ENCODE measurements at regions not wholly inside any gene's neighbourhood (a gene's known extent, or its start where the extent isn't known, plus 50 kb on each side); places are given as distances from the start of the nearest gene placed in this dataset.

DNA sequence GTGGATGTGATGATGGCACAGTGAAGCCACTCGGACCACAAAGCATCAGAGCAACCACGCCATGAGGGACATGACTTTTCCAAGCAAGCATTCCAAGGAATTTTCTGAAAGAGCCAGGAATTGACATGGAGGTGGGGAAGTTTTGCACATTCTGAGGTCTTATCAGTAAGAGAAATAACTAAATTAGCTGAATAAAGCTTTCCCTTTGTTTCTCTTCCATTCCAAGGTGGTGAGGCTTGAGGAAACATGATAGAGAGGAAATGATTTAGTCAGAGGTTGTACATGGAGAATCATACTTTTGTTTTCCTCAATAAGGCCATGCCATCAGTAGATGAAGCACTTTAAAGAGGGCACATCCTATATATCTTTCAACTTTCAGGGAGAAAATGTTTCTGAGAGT is 115.7 kb upstream of the MMADHC start:
- Histone ChIP-seq H3K27me3 (ENCODE audit: insufficient read depth, low read length) (no peaks in the 10 kb centered on the region), H3K27ac (ENCODE audit: low read depth, low read length) (no peak overlapping the region), H3K4me2 (ENCODE audit: insufficient read depth, low read length) (no peak overlapping the region), H3K9me3 (ENCODE audit: low read depth, low read length) (no peaks in the 10 kb centered on the region), H2AFZ (ENCODE audit: low read length) (no peak overlapping the region), H3K36me3 (ENCODE audit: insufficient read depth, low read length) (no peaks in the 10 kb centered on the region), H4K20me1 (ENCODE audit: insufficient read depth, low read length) (no peaks in the 10 kb centered on the region), H3K4me3 (ENCODE audit: insufficient read depth, low read length) (no peak overlapping the region), H3K79me2 (ENCODE audit: insufficient read depth, low read length) (no peaks in the 10 kb centered on the region), H3K4me1 (ENCODE audit: insufficient read depth, low read length) (no peaks in the 10 kb centered on the region)
- DNase-seq (ENCODE audit: insufficient read length, low spot score, missing footprints), result no peak
- TF ChIP-seq, protein P1, sequence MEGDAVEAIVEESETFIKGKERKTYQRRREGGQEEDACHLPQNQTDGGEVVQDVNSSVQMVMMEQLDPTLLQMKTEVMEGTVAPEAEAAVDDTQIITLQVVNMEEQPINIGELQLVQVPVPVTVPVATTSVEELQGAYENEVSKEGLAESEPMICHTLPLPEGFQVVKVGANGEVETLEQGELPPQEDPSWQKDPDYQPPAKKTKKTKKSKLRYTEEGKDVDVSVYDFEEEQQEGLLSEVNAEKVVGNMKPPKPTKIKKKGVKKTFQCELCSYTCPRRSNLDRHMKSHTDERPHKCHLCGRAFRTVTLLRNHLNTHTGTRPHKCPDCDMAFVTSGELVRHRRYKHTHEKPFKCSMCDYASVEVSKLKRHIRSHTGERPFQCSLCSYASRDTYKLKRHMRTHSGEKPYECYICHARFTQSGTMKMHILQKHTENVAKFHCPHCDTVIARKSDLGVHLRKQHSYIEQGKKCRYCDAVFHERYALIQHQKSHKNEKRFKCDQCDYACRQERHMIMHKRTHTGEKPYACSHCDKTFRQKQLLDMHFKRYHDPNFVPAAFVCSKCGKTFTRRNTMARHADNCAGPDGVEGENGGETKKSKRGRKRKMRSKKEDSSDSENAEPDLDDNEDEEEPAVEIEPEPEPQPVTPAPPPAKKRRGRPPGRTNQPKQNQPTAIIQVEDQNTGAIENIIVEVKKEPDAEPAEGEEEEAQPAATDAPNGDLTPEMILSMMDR (IDR thresholded peaks at IDR 0.05; ENCODE audit: extremely low read depth, low read depth, low read length), result no peak

DNA sequence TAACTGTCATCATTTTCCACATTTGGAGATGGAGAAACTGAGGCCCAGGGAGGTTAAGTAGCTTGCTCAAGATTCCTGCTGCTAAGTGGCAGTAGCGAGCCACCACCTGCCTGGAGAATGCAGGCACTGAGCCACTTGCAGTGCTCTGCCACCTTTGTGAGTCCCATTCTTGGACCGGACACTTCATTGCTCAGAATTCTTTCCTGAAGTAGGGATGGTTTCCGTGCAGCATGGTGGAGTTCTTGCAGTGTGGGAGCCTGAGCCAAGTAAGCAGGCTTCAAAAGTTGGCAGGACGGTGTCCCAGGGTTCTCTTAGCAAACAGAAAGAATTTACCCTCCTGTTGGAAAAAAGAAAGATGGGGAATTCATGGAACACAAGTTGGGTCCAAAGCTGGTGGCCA is 115.0 kb upstream of the MMADHC start:
- Histone ChIP-seq H3K79me2 (ENCODE audit: insufficient read depth, low read length) (no peaks in the 10 kb centered on the region), H3K4me3 (ENCODE audit: insufficient read depth, low read length) (no peak overlapping the region), H3K9me3 (ENCODE audit: low read depth, low read length) (no peaks in the 10 kb centered on the region), H3K27ac (ENCODE audit: low read depth, low read length) (no peak overlapping the region), H2AFZ (ENCODE audit: low read length) (no peak overlapping the region), H3K36me3 (ENCODE audit: insufficient read depth, low read length) (no peaks in the 10 kb centered on the region), H4K20me1 (ENCODE audit: insufficient read depth, low read length) (no peaks in the 10 kb centered on the region), H3K27me3 (ENCODE audit: insufficient read depth, low read length) (no peaks in the 10 kb centered on the region), H3K4me2 (ENCODE audit: insufficient read depth, low read length) (no peak overlapping the region), H3K4me1 (ENCODE audit: insufficient read depth, low read length) (no peaks in the 10 kb centered on the region)
- TF ChIP-seq, protein P1 (IDR thresholded peaks at IDR 0.05; ENCODE audit: extremely low read depth, low read depth, low read length), result no peak
- DNase-seq (ENCODE audit: insufficient read length, low spot score, missing footprints), result no peak

DNA sequence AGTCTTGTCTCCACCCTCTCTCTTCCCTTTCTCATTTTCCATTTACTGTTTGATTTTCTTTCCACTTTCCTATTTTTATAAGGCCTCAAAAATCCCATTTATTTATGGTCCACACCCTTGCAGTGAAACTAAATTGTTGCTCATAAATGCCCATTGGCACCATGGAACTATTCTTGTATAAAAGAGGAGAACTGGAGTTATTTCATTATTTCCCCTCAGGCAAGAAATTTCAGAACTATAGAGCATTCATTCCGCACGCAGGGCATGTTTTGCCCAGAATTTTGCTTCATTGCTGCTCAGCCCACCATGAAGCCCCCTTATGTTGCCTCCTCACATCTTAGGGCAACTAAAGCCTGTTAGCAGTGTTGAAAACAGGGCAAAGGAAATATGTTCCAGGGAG is 113.7 kb upstream of the MMADHC start:
- Histone ChIP-seq H3K9me3 (ENCODE audit: low read depth, low read length) (no peaks in the 10 kb centered on the region), H3K4me3 (ENCODE audit: insufficient read depth, low read length) (no peak overlapping the region), H3K27me3 (ENCODE audit: insufficient read depth, low read length) (no peaks in the 10 kb centered on the region), H4K20me1 (ENCODE audit: insufficient read depth, low read length) (no peaks in the 10 kb centered on the region), H2AFZ (ENCODE audit: low read length) (no peak overlapping the region), H3K4me2 (ENCODE audit: insufficient read depth, low read length) (no peak overlapping the region), H3K36me3 (ENCODE audit: insufficient read depth, low read length) (no peaks in the 10 kb centered on the region), H3K4me1 (ENCODE audit: insufficient read depth, low read length) (no peaks in the 10 kb centered on the region), H3K27ac (ENCODE audit: low read depth, low read length) (no peak overlapping the region), H3K79me2 (ENCODE audit: insufficient read depth, low read length) (no peaks in the 10 kb centered on the region)
- TF ChIP-seq, protein P1 (IDR thresholded peaks at IDR 0.05; ENCODE audit: extremely low read depth, low read depth, low read length), result no peak
- no peak for DNase-seq (ENCODE audit: insufficient read length, low spot score, missing footprints)

DNA sequence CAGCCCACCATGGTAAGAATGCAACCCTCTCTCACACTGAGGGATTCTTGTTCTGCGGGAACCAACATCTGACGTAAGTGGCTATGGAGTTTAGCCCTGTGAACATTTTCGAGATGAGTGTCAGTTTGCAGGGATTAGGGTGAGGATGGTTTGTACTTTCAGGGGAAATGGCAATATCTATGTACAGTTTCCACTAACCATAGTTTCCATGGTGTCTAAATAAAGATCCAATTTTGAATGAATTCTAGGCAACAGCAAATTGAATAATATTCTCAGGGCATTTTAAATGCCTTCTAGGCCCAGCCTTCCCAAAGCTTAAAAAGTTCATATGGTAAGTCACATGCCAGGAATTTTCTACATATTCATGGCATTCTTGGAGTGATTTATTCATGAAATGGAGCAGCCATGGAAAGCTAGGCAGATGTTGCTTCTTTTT is 105.4 kb upstream of the MMADHC start:
- TF ChIP-seq, protein P1 (IDR thresholded peaks at IDR 0.05; ENCODE audit: extremely low read depth, low read depth, low read length), result no peak
- Histone ChIP-seq H3K4me3 (ENCODE audit: insufficient read depth, low read length) (no peak overlapping the region), H3K4me2 (ENCODE audit: insufficient read depth, low read length) (no peak overlapping the region), H4K20me1 (ENCODE audit: insufficient read depth, low read length) (no peaks in the 10 kb centered on the region), H3K27me3 (ENCODE audit: insufficient read depth, low read length) (no peaks in the 10 kb centered on the region), H3K9me3 (ENCODE audit: low read depth, low read length) (no peaks in the 10 kb centered on the region), H3K79me2 (ENCODE audit: insufficient read depth, low read length) (no peaks in the 10 kb centered on the region), H3K36me3 (ENCODE audit: insufficient read depth, low read length) (no peaks in the 10 kb centered on the region), H3K27ac (ENCODE audit: low read depth, low read length) (no peak overlapping the region), H3K4me1 (ENCODE audit: insufficient read depth, low read length) (no peaks in the 10 kb centered on the region), H2AFZ (ENCODE audit: low read length) (peak overlapping the region; percentile 39)
- peak; percentile 41 for DNase-seq (ENCODE audit: insufficient read length, low spot score, missing footprints)

All from osteoblast (primary cell).